ENCODE measurements at regions not wholly inside any gene's neighbourhood (a gene's known extent, or its start where the extent isn't known, plus 50 kb on each side); places are given as distances from the start of the nearest gene placed in this dataset.
A peak's percentile ranks its signal among the peaks of the same experiment; 100 is the strongest.

DNA sequence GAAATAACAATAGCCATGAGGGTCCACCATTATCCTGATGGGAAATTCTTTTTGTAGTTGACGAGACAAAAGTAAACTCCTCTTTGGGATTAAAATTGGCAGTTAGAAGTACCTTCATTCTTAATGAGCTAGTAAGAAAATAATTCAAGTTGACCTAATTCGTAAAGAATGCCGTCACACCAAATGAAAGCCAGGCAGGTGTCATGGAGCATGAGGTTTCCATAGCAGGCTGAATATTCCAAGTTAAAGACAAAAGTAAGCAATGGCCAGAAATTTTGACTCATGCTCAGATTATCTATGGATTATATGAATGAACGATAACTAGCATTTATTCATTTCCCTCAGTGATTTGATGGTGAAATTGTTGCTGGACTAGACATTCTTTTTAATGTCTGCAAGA, 192.2 kb upstream of the FAT1 start:
- in situ Hi-C loops (cut with HindIII; ENCODE audit: low pct_ligation_motif_present, low sequenced_read_pairs), result no loop called here
- Histone ChIP-seq H3K4me3 (ENCODE audit: low read depth, low read length) (no peak overlapping the region), H3K27ac (no peak overlapping the region), H3K27me3 (replicated peaks) (no peaks in the 10 kb centered on the region), H3K36me3 (replicated peaks) (no peaks in the 10 kb centered on the region)
- no peak for TF ChIP-seq CTCF (IDR thresholded peaks at IDR 0.05; ENCODE audit: low read depth, low read length, missing control alignments)
- no peak for DNase-seq

- no peak for TF ChIP-seq CTCF (IDR thresholded peaks at IDR 0.05; ENCODE audit: low read depth, low read length, missing control alignments)
- in situ Hi-C loops (cut with HindIII; ENCODE audit: low pct_ligation_motif_present, low sequenced_read_pairs), result no loop called here
- no peak overlapping the region for H3K27ac ChIP-seq
- DNase-seq, result no peak
- no peaks in the 10 kb centered on the region for H3K27me3 ChIP-seq (replicated peaks)
- H3K36me3 ChIP-seq (replicated peaks), result no peaks in the 10 kb centered on the region
- no peak overlapping the region for H3K4me3 ChIP-seq (ENCODE audit: low read depth, low read length)
Measured at GRCh38 chr4:186917136-186917535, 193.5 kb upstream of the FAT1 start.

DNA sequence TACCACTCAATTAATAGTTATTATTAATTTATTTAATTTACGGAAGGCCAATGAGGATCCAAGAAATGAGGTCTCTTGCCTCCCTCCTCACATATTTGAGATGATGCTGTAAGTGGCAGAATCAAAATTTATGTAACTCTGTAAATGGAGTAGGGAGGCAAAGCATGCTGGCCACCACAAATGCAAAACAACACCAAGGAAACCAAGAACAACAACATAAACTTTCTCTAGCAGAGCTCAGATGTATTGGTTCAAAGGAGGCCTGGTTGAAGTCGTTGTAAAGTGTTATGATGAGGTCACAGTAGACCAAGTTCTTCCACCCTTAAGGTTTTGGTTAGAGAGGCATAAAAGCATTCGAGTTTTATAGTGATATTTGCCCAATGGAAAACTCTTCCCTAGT, 194.8 kb upstream of the FAT1 start:
- in situ Hi-C loops (cut with HindIII; ENCODE audit: low pct_ligation_motif_present, low sequenced_read_pairs), result no loop called here
- no peak overlapping the region for H3K27ac ChIP-seq
- no peak for DNase-seq
- no peaks in the 10 kb centered on the region for H3K36me3 ChIP-seq (replicated peaks)
- H3K4me3 ChIP-seq (ENCODE audit: low read depth, low read length), result no peak overlapping the region
- no peak for TF ChIP-seq CTCF (IDR thresholded peaks at IDR 0.05; ENCODE audit: low read depth, low read length, missing control alignments)
- H3K27me3 ChIP-seq (replicated peaks), result no peaks in the 10 kb centered on the region

- in situ Hi-C loops (cut with HindIII; ENCODE audit: low pct_ligation_motif_present, low sequenced_read_pairs), result no loop called here
Measured at GRCh38 chr4:186919340-186919739, 195.7 kb upstream of the FAT1 start.

DNA sequence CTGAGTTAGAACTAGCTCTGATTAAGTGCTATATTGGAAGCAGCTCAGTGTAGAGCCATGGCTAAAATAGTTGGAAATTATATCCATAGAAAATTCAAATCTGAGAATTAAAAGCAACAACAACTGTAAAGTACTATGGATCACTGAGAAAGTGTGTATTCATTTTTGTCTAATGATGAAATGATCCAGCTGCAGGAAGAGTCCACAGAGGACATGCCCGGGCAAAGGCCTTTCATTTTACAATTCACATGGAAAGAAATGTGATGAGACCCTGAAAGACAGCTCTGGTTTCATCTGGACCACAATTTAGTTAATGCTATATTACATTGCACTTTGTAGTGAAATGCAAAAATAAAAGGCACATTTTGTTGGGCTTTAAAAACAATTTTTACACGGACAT, 196.8 kb upstream of the FAT1 start:
- TF ChIP-seq CTCF (IDR thresholded peaks at IDR 0.05; ENCODE audit: low read depth, low read length, missing control alignments), result no peak
- no peaks in the 10 kb centered on the region for H3K27me3 ChIP-seq (replicated peaks)
- H3K4me3 ChIP-seq (ENCODE audit: low read depth, low read length), result no peak overlapping the region
- in situ Hi-C loops (cut with HindIII; ENCODE audit: low pct_ligation_motif_present, low sequenced_read_pairs), result no loop called here
- no peaks in the 10 kb centered on the region for H3K36me3 ChIP-seq (replicated peaks)
- peak; percentile 52 for DNase-seq
- H3K27ac ChIP-seq, result peak overlapping the region; percentile 50

More at GRCh38 chr4:186919340-186919739, 195.7 kb upstream of the FAT1 start:
- no peak for TF ChIP-seq CTCF (IDR thresholded peaks at IDR 0.05; ENCODE audit: low read depth, low read length, missing control alignments)
- Histone ChIP-seq H3K27me3 (replicated peaks) (no peaks in the 10 kb centered on the region), H3K27ac (no peak overlapping the region), H3K36me3 (replicated peaks) (no peaks in the 10 kb centered on the region), H3K4me3 (ENCODE audit: low read depth, low read length) (no peak overlapping the region)
- DNase-seq, result no peak

DNA sequence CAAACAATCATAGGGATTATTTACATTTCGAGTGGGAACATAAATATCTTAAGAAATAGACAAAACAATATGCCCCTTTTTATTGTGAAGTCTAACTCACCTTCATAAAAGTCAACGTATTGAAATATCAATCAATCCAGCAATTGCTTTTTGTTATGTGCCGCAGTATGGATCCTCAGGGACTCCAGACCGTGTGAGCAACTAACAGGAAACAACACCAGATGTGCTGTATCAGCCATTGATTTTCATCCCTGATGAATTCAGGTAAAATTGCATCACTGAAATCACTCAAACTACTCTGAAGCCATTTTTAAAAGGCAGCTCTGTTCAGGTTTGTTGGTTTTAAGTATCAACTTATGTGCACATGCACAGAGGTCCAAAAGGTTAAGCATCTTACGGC, 197.3 kb upstream of the FAT1 start:
- no peaks in the 10 kb centered on the region for H3K27me3 ChIP-seq (replicated peaks)
- TF ChIP-seq CTCF (IDR thresholded peaks at IDR 0.05; ENCODE audit: low read depth, low read length, missing control alignments), result no peak

More for the DNA sequence above, 197.3 kb upstream of the FAT1 start:
- no peaks in the 10 kb centered on the region for H3K36me3 ChIP-seq (replicated peaks)
- peak overlapping the region; percentile 50 for H3K27ac ChIP-seq
- DNase-seq, result no peak
- no peak overlapping the region for H3K4me3 ChIP-seq (ENCODE audit: low read depth, low read length)
- in situ Hi-C loops (cut with HindIII; ENCODE audit: low pct_ligation_motif_present, low sequenced_read_pairs), result no loop called here
